Panc1 (cell line): ENCODE measurements at regions not wholly inside any gene's neighbourhood (a gene's known extent, or its start where the extent isn't known, plus 50 kb on each side); places are given as distances from the start of the nearest gene placed in this dataset.

ENCODE experiments used
- TF ChIP-seq, protein P1 (sequence below): fragments of 450-650 bp; IDR thresholded peaks from 2 replicates; pipeline ENCODE4 v1.5.1; 2017; ENCODE audit warnings: mild to moderate bottlenecking
- TF ChIP-seq, protein P2 (sequence below), 2 experiments: IDR thresholded peaks; 2 replicates each; pipeline ENCODE4 v1.6.1; 2011 to 2012; ENCODE audit warnings: low read depth in 2 of 2, control low read depth in 1 of 2, low read length in 1 of 2, mild to moderate bottlenecking in 1 of 2, moderate library complexity in 1 of 2; ENCODE audit not compliant: insufficient read depth in 1 of 2

DNA sequence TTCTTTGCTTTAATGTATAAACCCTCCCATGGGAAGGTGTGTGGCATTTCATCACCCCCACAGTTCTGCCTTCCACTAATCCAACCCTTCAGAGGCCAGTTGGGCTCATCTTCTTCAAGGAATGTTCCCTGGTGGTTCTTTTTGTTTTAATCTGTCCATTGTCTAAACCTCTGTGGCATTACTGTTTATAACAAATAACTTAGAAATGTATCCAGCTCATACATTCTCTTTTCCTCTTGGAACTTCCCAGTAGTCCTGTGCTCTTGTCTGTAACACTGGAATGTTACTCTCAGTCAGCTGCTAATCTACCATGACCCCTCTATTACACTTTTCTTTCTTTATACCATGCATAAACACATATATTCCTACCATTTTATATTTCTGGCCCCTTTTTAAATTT, 213.5 kb upstream of the TARS1 start:
- TF ChIP-seq, protein P1, sequence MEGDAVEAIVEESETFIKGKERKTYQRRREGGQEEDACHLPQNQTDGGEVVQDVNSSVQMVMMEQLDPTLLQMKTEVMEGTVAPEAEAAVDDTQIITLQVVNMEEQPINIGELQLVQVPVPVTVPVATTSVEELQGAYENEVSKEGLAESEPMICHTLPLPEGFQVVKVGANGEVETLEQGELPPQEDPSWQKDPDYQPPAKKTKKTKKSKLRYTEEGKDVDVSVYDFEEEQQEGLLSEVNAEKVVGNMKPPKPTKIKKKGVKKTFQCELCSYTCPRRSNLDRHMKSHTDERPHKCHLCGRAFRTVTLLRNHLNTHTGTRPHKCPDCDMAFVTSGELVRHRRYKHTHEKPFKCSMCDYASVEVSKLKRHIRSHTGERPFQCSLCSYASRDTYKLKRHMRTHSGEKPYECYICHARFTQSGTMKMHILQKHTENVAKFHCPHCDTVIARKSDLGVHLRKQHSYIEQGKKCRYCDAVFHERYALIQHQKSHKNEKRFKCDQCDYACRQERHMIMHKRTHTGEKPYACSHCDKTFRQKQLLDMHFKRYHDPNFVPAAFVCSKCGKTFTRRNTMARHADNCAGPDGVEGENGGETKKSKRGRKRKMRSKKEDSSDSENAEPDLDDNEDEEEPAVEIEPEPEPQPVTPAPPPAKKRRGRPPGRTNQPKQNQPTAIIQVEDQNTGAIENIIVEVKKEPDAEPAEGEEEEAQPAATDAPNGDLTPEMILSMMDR = no peak
- TF ChIP-seq, protein P2, sequence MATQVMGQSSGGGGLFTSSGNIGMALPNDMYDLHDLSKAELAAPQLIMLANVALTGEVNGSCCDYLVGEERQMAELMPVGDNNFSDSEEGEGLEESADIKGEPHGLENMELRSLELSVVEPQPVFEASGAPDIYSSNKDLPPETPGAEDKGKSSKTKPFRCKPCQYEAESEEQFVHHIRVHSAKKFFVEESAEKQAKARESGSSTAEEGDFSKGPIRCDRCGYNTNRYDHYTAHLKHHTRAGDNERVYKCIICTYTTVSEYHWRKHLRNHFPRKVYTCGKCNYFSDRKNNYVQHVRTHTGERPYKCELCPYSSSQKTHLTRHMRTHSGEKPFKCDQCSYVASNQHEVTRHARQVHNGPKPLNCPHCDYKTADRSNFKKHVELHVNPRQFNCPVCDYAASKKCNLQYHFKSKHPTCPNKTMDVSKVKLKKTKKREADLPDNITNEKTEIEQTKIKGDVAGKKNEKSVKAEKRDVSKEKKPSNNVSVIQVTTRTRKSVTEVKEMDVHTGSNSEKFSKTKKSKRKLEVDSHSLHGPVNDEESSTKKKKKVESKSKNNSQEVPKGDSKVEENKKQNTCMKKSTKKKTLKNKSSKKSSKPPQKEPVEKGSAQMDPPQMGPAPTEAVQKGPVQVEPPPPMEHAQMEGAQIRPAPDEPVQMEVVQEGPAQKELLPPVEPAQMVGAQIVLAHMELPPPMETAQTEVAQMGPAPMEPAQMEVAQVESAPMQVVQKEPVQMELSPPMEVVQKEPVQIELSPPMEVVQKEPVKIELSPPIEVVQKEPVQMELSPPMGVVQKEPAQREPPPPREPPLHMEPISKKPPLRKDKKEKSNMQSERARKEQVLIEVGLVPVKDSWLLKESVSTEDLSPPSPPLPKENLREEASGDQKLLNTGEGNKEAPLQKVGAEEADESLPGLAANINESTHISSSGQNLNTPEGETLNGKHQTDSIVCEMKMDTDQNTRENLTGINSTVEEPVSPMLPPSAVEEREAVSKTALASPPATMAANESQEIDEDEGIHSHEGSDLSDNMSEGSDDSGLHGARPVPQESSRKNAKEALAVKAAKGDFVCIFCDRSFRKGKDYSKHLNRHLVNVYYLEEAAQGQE (IDR thresholded peaks at IDR 0.05; ENCODE audit: insufficient read depth in 1 of 2, low read depth in 2 of 2, low read length in 1 of 2) = no peak
